ENCODE measurements at regions not wholly inside any gene's neighbourhood (a gene's known extent, or its start where the extent isn't known, plus 50 kb on each side); places are given as distances from the start of the nearest gene placed in this dataset.

GRCh38 chr15:38145651-38146111 lies 107.0 kb upstream of the SPRED1 start:
- no peak for TF ChIP-seq CTCF (IDR thresholded peaks at IDR 0.05)
- no peak for TF ChIP-seq POLR2A (IDR thresholded peaks at IDR 0.05)
- no peak overlapping the region for H3K4me3 ChIP-seq
- H3K27me3 ChIP-seq, result no peaks in the 10 kb centered on the region
- no peaks in the 10 kb centered on the region for H3K36me3 ChIP-seq
- H3K4me1 ChIP-seq, result no peaks in the 10 kb centered on the region
- H3K27ac ChIP-seq, result no peak overlapping the region
- no peak for DNase-seq
- H3K9me3 ChIP-seq, result peaks cover 0 to 7% (median 0%) of the 10 kb centered on the region in 4 donors

- DNase-seq, result no peak
- H3K4me1 ChIP-seq, result no peaks in the 10 kb centered on the region
- no peaks in the 10 kb centered on the region for H3K27me3 ChIP-seq
- H3K4me3 ChIP-seq, result no peak overlapping the region
- no peak overlapping the region for H3K27ac ChIP-seq
- H3K36me3 ChIP-seq, result no peaks in the 10 kb centered on the region
- TF ChIP-seq CTCF (IDR thresholded peaks at IDR 0.05) (no peak), POLR2A (IDR thresholded peaks at IDR 0.05) (no peak)
- peaks cover 0 to 12% (median 0%) of the 10 kb centered on the region in 4 donors for H3K9me3 ChIP-seq
Observed at GRCh38 chr15:38147246-38147645, 105.4 kb upstream of the SPRED1 start.

- TF ChIP-seq CTCF (IDR thresholded peaks at IDR 0.05), result no peak
- TF ChIP-seq POLR2A (IDR thresholded peaks at IDR 0.05), result no peak
- Histone ChIP-seq H3K9me3 (peaks cover 0 to 12% (median 0%) of the 10 kb centered on the region in 4 donors), H3K27me3 (no peaks in the 10 kb centered on the region), H3K27ac (no peak overlapping the region), H3K4me1 (no peaks in the 10 kb centered on the region), H3K36me3 (no peaks in the 10 kb centered on the region), H3K4me3 (no peak overlapping the region)
- no peak for DNase-seq
Observed at GRCh38 chr15:38148471-38148870, 104.2 kb upstream of the SPRED1 start.

GRCh38 chr15:38149315-38149714 lies 103.3 kb upstream of the SPRED1 start:
- no peaks in the 10 kb centered on the region for H3K27me3 ChIP-seq
- H3K4me3 ChIP-seq, result no peak overlapping the region
- no peak for DNase-seq
- H3K36me3 ChIP-seq, result no peaks in the 10 kb centered on the region
- no peak overlapping the region for H3K27ac ChIP-seq
- no peak for TF ChIP-seq POLR2A (IDR thresholded peaks at IDR 0.05)
- no peak for TF ChIP-seq CTCF (IDR thresholded peaks at IDR 0.05)
- H3K4me1 ChIP-seq, result no peaks in the 10 kb centered on the region
- peaks cover 0 to 12% (median 0%) of the 10 kb centered on the region in 4 donors for H3K9me3 ChIP-seq

- DNase-seq, result no peak
- H3K27me3 ChIP-seq, result no peaks in the 10 kb centered on the region
- no peak overlapping the region for H3K4me3 ChIP-seq
- no peak for TF ChIP-seq CTCF (IDR thresholded peaks at IDR 0.05)
- no peak for TF ChIP-seq POLR2A (IDR thresholded peaks at IDR 0.05)
- H3K36me3 ChIP-seq, result no peaks in the 10 kb centered on the region
- H3K4me1 ChIP-seq, result no peaks in the 10 kb centered on the region
- no peak overlapping the region for H3K27ac ChIP-seq
- H3K9me3 ChIP-seq, result peaks cover 0 to 12% (median 0%) of the 10 kb centered on the region in 4 donors
Observed at GRCh38 chr15:38150148-38150547, 102.5 kb upstream of the SPRED1 start.

GRCh38 chr15:38150794-38151193 lies 101.8 kb upstream of the SPRED1 start:
- no peak for DNase-seq
- TF ChIP-seq POLR2A (IDR thresholded peaks at IDR 0.05) (no peak), CTCF (IDR thresholded peaks at IDR 0.05) (no peak)
- H3K4me3 ChIP-seq, result no peak overlapping the region
- no peaks in the 10 kb centered on the region for H3K4me1 ChIP-seq
- H3K27ac ChIP-seq, result no peak overlapping the region
- H3K27me3 ChIP-seq, result no peaks in the 10 kb centered on the region
- peaks cover 0 to 12% (median 0%) of the 10 kb centered on the region in 4 donors for H3K9me3 ChIP-seq
- no peaks in the 10 kb centered on the region for H3K36me3 ChIP-seq

All from Peyer's patch (tissue), 4 donors.